GM12874 (cell line): ENCODE measurements at regions not wholly inside any gene's neighbourhood (a gene's known extent, or its start where the extent isn't known, plus 50 kb on each side); places are given as distances from the start of the nearest gene placed in this dataset.

Source experiments
- CTCF ChIP-seq: IDR thresholded peaks from 2 replicates; pipeline ENCODE4 v1.5.1; 2011; ENCODE audit warnings: low read depth, mild to moderate bottlenecking, control low read depth, low read length, moderate library complexity; ENCODE audit not compliant: insufficient read depth

DNA sequence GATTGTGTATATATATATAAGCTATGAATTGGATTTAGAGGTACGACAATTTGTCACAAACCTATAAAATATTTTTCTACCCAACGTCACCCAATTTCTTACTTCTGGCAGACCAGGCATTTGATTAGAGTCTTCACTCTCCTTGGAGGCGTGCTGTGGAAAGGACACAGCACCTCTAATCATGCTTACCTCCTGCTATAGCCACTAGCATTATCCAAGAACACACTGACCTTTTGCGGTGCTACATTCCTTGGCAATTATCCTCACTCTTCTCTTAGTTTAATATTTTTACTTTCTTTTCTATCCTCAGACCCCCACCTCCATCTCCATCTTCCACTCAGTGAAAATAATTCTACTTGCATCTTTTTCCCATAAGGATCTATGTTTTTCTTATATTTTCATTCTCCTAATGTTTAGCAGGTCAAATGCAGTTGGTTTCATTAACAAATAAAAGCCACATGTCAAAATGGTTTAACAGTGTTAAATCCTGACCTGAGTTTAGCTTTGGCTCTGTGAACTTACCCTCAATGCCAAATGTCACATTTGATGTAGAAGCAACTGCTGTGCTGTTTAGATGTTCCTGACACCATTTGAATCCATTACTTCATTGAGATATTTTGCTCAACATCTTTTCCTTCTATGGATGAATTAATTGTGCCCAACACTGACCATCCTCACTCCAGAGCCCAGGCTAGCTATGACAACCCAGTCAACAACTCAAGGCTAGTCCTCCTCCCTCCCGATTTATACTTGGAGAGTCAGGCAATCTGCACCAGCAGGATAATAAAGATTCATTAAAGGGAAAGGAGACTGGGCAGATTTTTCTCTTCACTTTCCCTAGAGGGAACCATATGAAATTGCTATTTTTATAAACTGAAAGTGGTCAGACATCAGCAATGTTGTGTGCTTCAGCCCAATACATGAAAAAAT lies 240.5 kb downstream of the MREG start:
- TF ChIP-seq CTCF = no peak

- no peak for TF ChIP-seq CTCF
Measured at GRCh38 chr2:215772003-215772402, 241.3 kb downstream of the MREG start.

GRCh38 chr2:215771241-215771640 lies 242.1 kb downstream of the MREG start:
- no peak for TF ChIP-seq CTCF

DNA sequence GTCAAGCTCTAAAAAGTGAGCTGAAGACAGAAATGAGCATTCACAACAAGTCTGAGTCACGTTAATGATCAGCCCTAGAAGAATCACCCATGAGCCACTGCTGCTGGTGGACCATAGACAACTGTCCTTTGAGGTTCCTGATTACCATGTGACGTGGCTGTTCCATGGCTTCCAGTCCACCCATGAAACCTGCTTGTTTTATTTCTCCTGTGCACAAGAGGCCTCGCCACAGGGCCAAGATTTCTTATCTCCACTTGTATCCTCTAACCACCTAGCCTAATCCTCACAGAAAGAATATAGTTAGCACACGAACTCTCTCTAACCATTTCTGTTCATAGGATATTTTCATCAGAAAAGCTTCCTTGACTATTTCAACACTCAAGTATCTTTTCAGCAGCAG lies 242.7 kb downstream of the MREG start:
- no peak for TF ChIP-seq CTCF

DNA sequence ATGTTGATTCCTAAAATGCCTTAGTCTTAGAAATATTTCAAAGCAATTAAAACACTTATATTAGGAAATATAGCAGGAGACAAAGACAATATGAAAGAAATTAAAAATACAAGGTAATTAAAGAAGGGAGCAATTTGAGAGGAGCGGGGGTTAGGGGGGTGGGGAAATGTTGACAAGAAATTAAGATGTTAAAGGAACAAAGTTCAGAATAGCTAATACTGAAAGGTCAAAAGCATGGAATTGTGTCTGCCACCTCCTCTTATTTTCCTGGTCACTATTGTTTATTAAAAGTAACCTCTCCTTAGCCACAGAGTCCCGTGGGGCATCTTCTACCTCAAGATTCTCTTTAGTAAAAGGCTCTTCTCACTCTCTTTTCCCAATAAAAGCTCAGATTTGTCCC lies 244.1 kb downstream of the MREG start:
- TF ChIP-seq CTCF = no peak

- no peak for TF ChIP-seq CTCF
Measured at GRCh38 chr2:215767625-215768024, 245.7 kb downstream of the MREG start.

GRCh38 chr2:215765729-215766360 lies 247.5 kb downstream of the MREG start:
- no peak for TF ChIP-seq CTCF
